ENCODE measurements at regions not wholly inside any gene's neighbourhood (a gene's known extent, or its start where the extent isn't known, plus 50 kb on each side); places are given as distances from the start of the nearest gene placed in this dataset.

- Histone ChIP-seq H3K27ac (replicated peaks) (no peak overlapping the region), H3K36me3 (no peaks in the 10 kb centered on the region), H3K9me3 (replicated peaks) (no peaks in the 10 kb centered on the region), H3K4me3 (no peak overlapping the region), H3K4me1 (no peaks in the 10 kb centered on the region), H3K27me3 (ENCODE audit: low read depth) (peaks cover 63% of the 10 kb centered on the region)
- intact Hi-C loops (cut with micrococcal nuclease) = no loop called here
- TF ChIP-seq, protein P1, sequence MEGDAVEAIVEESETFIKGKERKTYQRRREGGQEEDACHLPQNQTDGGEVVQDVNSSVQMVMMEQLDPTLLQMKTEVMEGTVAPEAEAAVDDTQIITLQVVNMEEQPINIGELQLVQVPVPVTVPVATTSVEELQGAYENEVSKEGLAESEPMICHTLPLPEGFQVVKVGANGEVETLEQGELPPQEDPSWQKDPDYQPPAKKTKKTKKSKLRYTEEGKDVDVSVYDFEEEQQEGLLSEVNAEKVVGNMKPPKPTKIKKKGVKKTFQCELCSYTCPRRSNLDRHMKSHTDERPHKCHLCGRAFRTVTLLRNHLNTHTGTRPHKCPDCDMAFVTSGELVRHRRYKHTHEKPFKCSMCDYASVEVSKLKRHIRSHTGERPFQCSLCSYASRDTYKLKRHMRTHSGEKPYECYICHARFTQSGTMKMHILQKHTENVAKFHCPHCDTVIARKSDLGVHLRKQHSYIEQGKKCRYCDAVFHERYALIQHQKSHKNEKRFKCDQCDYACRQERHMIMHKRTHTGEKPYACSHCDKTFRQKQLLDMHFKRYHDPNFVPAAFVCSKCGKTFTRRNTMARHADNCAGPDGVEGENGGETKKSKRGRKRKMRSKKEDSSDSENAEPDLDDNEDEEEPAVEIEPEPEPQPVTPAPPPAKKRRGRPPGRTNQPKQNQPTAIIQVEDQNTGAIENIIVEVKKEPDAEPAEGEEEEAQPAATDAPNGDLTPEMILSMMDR (IDR thresholded peaks at IDR 0.05; ENCODE audit: borderline replicate concordance) = no peak
- no peak for DNase-seq
These were observed 135.5 kb upstream of the SORCS3 start for GRCh38 chr10:104505521-104506042.

DNA sequence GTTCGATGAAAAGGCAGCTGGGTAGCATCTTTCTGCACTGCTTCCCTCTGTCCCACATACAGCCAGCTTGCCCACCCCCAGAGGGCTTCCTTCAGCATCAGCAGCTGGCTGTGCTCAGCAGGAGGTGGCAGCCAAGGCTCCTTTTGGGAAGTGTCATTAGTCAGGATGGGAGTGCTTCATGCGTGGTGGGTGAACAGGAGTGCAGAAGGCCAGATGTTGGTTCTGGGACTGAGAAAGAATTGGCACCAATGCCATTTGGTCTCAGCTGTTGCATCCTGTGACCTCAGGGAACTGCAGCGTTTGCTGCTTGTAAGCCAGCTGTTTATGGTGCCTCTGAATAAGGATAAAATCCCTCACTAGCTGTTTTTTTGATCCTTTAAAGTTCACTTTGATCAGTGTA, 131.1 kb upstream of the SORCS3 start:
- Histone ChIP-seq H3K27ac (replicated peaks) (no peak overlapping the region), H3K9me3 (replicated peaks) (no peaks in the 10 kb centered on the region), H3K27me3 (ENCODE audit: low read depth) (peaks cover 80% of the 10 kb centered on the region), H3K4me1 (no peaks in the 10 kb centered on the region), H3K4me3 (no peak overlapping the region), H3K36me3 (no peaks in the 10 kb centered on the region)
- intact Hi-C loops (cut with micrococcal nuclease) = no loop called here
- TF ChIP-seq, protein P1 (IDR thresholded peaks at IDR 0.05; ENCODE audit: borderline replicate concordance) = no peak
- no peak for DNase-seq

DNA sequence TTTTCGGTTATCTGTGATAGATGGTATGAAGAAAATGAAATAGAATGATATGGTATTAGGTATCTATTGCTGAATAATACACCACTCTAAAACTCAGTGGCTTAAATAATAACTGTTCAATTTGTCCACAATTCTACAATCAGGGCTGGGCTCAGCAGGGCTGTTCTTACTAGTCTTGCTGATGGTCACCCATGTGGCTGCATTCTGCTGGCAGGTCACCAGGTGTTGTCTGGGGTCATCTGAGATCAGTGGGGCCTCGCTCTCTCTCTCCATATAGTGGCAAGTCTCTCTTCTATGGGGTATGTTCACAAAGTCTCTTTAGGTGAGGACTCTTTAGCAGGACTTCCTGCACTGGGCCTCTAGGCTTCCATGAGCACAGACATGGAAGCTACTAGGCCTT, 130.4 kb upstream of the SORCS3 start:
- intact Hi-C loops (cut with micrococcal nuclease) = no loop called here
- DNase-seq = no peak
- peaks cover 85% of the 10 kb centered on the region for H3K27me3 ChIP-seq (ENCODE audit: low read depth)
- H3K27ac ChIP-seq (replicated peaks) = no peak overlapping the region
- no peak overlapping the region for H3K4me3 ChIP-seq
- H3K36me3 ChIP-seq = no peaks in the 10 kb centered on the region
- TF ChIP-seq, protein P1 (IDR thresholded peaks at IDR 0.05; ENCODE audit: borderline replicate concordance) = no peak
- no peaks in the 10 kb centered on the region for H3K4me1 ChIP-seq
- no peaks in the 10 kb centered on the region for H3K9me3 ChIP-seq (replicated peaks)

DNA sequence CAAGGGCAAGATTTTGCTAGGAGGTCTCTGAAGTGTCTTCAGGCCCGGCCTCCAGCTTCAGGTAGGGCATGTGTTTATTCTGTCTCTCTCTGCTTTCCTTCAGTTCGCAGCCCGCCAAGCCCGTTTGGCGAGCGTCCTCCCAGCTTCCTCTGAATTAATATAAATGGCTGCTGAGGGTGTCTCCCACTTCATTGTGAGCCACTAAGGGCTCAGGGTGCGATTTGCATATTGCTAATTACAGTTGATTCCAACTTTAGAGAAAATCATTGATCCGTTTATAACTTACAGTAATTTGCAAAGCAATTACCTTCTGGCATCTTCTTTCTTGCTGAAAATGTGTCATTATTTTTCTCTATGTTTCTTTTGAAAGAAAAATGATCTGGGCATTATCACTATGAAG, 128.3 kb upstream of the SORCS3 start:
- H3K4me1 ChIP-seq = no peaks in the 10 kb centered on the region
- intact Hi-C loops (cut with micrococcal nuclease) = no loop called here
- H3K9me3 ChIP-seq (replicated peaks) = no peaks in the 10 kb centered on the region
- no peak overlapping the region for H3K27ac ChIP-seq (replicated peaks)
- TF ChIP-seq, protein P1 (IDR thresholded peaks at IDR 0.05; ENCODE audit: borderline replicate concordance) = no peak
- H3K27me3 ChIP-seq (ENCODE audit: low read depth) = peaks cover 77% of the 10 kb centered on the region
- H3K36me3 ChIP-seq = no peaks in the 10 kb centered on the region
- H3K4me3 ChIP-seq = no peak overlapping the region
- DNase-seq = no peak

DNA sequence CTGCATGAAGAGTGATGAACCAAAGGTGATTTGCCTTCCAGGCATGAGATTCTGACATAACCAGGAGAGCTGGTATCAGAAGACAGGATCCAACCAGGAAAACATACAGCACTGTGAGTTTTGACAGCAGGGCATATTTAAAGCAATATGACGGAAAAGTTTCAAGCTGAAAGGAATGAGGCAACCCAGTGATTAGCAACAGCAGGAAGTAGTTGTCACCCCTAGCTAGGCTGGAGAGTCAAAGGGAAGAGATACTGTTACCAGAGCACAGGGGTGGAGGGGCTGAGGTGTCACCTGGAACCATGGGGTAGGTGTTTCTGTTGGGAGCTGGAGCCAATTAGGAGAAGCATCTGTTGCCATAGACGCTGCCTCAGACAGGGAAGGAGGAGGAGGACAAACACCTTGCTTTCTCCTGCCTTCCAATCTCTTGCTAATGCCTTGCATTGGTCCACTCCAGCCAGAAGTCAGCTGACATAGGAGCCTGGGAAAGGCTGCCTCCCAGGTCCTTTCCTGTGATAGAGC, 125.4 kb upstream of the SORCS3 start:
- intact Hi-C loops (cut with micrococcal nuclease) = no loop called here
- no peak overlapping the region for H3K4me3 ChIP-seq
- no peak for DNase-seq
- no peaks in the 10 kb centered on the region for H3K9me3 ChIP-seq (replicated peaks)
- no peak overlapping the region for H3K27ac ChIP-seq (replicated peaks)
- peaks cover 73% of the 10 kb centered on the region for H3K27me3 ChIP-seq (ENCODE audit: low read depth)
- H3K4me1 ChIP-seq = no peaks in the 10 kb centered on the region
- TF ChIP-seq, protein P1 (IDR thresholded peaks at IDR 0.05; ENCODE audit: borderline replicate concordance) = no peak
- no peaks in the 10 kb centered on the region for H3K36me3 ChIP-seq
